ENCODE measurements at regions not wholly inside any gene's neighbourhood (a gene's known extent, or its start where the extent isn't known, plus 50 kb on each side); places are given as distances from the start of the nearest gene placed in this dataset.

DNA sequence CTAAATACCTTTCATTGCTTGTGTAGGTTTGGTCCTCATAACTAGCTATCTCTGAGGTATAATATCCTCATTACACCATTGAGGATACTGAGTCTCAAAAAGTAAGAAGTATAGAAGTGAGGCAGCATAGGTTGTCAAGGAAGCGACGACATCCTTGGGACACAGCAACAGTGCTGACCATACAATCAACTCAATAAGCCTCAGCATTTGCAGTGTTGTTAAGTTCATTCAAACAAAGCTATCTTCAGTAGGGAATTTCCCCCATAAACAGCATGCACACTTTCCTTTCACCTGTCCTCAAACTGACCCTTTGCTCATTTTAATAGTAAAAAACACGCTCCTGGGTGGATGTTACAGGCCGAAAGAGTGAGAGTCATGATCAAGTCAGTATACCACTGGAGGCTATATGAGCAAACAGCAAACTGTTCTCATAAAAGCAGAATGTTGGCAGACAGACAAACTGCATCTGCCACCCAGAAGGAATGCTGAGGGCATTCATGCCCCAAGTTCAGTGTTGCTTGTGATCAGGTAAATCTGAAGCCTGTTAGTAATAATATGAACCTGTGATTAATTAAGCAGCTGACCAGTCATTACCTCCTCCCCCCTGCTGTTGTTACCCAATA, 756.2 kb upstream of the TENM4 start:
- H3K27ac ChIP-seq, result no peak overlapping the region
- TF ChIP-seq ZFX (IDR thresholded peaks at IDR 0.05; ENCODE audit: borderline replicate concordance), result no peak
- TF ChIP-seq, protein P1, sequence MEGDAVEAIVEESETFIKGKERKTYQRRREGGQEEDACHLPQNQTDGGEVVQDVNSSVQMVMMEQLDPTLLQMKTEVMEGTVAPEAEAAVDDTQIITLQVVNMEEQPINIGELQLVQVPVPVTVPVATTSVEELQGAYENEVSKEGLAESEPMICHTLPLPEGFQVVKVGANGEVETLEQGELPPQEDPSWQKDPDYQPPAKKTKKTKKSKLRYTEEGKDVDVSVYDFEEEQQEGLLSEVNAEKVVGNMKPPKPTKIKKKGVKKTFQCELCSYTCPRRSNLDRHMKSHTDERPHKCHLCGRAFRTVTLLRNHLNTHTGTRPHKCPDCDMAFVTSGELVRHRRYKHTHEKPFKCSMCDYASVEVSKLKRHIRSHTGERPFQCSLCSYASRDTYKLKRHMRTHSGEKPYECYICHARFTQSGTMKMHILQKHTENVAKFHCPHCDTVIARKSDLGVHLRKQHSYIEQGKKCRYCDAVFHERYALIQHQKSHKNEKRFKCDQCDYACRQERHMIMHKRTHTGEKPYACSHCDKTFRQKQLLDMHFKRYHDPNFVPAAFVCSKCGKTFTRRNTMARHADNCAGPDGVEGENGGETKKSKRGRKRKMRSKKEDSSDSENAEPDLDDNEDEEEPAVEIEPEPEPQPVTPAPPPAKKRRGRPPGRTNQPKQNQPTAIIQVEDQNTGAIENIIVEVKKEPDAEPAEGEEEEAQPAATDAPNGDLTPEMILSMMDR (IDR thresholded peaks at IDR 0.05), result no peak

DNA sequence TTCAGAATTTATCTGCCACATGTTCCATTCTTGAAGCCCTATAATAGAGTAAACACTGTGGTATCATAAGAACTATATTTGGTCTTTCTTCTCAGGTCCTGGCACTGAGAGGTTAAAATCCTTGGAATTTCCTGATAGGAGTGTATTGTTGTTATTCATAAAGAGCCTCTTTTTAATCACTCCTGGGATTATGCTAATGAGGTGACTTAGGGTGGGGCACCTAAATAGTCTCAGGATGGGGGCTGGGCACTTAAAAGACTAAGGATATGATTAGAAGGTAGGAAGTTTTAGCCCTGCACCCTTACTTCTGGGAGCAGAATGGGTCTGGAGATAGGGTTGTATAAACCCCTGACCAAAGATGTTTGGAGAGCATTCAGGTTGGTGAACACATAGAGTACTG, 755.2 kb upstream of the TENM4 start:
- TF ChIP-seq, protein P1 (IDR thresholded peaks at IDR 0.05), result no peak
- no peak for TF ChIP-seq ZFX (IDR thresholded peaks at IDR 0.05; ENCODE audit: borderline replicate concordance)
- no peak overlapping the region for H3K27ac ChIP-seq

DNA sequence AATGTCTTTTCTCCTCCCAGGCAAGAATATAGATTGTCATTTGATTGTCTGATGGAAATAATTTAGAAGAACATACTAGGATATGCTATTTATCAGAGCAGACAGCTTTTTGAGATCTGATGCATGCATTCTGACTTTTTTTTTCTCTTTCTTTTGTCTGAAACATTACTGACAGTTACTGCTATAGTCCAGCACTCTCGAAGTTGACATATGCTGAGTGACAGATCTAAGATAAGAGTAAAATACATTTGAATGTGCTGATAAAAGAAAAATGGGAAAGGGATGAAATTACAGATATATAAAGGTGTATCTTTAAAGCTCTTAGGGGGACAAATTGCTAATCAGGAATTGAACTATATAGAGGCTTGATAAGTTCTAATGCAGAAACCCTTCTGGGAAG, 753.8 kb upstream of the TENM4 start:
- H3K27ac ChIP-seq, result no peak overlapping the region
- TF ChIP-seq ZFX (IDR thresholded peaks at IDR 0.05; ENCODE audit: borderline replicate concordance), result no peak

DNA sequence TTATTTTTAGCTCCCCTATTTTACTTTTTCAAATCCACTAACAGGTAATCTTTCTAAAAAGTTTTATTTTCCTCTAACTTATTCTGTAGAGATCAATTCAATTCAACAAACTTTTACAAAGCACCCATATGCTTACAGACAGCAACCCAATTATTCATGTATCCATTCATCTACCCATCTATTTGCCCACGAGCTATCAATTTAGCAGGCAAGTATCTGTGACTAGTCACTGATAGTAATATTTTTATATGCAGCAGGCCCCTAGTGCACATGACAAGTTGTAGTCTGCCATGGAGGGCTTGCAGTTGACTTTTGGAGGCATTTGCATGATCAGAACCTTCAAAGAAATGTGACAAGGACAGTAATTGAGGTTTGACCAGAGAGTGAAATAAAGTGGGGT, 753.2 kb upstream of the TENM4 start:
- TF ChIP-seq, protein P1 (IDR thresholded peaks at IDR 0.05), result no peak
- TF ChIP-seq ZFX (IDR thresholded peaks at IDR 0.05; ENCODE audit: borderline replicate concordance), result no peak
- no peak overlapping the region for H3K27ac ChIP-seq

DNA sequence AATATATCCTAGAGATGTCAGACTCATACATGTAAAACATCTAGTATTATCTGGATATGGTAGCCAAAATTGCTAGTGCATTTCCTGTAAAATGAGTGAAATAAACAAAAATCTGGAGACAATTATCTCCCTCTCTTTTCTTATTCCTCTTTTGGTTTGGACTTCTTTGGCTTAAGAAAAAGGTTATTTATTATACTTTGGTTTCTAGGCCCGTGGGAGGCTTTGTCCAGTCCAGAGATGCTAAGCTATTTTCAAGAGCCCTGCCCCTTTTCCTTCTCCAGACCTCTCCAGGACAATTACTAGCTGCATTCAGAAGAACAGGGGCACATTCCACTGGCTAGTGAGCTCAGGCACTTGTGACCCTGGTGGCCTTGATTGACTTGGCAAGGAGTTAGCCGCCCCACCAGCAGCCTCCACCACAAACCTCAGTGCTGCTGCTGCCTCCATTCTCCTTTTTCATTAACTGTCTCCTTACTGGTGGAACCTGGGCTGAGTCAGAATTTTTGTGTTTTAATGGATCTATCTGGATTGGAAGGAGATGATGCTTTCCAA, 747.3 kb upstream of the TENM4 start:
- no peak for TF ChIP-seq ZFX (IDR thresholded peaks at IDR 0.05; ENCODE audit: borderline replicate concordance)
- TF ChIP-seq, protein P1 (IDR thresholded peaks at IDR 0.05), result no peak
- H3K27ac ChIP-seq, result no peak overlapping the region

DNA sequence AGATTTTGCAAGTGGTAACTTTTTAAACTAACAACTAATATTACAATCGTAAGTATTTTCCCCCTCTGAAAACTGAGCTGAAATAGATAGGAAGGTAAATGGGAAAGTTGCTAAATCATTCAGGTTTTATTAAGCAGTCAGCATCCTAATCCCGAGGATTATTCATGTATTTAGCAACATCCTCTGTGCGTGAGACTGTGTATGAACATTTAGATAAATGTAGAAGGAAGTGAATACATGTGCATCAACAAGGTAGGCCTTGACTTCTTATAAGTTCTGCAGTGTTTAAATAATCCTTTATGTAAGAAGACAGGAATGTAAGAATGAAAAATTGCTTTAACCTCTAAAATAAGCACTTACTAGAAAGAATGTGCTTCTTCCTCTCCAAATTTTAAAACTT, 745.9 kb upstream of the TENM4 start:
- TF ChIP-seq ZFX (IDR thresholded peaks at IDR 0.05; ENCODE audit: borderline replicate concordance), result no peak
- TF ChIP-seq, protein P1 (IDR thresholded peaks at IDR 0.05), result no peak
- no peak overlapping the region for H3K27ac ChIP-seq

DNA sequence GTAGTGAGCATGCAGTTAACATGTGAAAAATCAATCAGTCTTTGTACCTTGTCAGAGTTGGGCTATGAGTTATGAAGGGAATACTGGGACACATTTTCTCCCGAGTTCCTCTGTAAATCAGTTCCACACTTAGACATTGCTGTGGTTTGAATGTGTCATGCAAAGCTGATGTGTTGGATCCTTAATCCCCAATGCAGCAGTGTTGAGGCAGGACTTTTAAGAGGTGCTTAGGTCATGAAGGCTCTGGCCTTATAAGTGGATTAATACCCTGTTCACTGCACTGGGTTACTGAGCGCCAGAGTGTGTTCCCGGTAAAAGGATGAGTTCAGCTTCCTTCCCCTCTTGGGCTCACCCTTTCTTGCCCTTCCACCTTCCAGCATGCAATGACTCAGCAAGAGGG, 742.1 kb upstream of the TENM4 start:
- TF ChIP-seq, protein P1 (IDR thresholded peaks at IDR 0.05), result no peak
- no peak for TF ChIP-seq ZFX (IDR thresholded peaks at IDR 0.05; ENCODE audit: borderline replicate concordance)
- no peak overlapping the region for H3K27ac ChIP-seq
